ENCODE measurements at regions not wholly inside any gene's neighbourhood (a gene's known extent, or its start where the extent isn't known, plus 50 kb on each side); places are given as distances from the start of the nearest gene placed in this dataset.

DNA sequence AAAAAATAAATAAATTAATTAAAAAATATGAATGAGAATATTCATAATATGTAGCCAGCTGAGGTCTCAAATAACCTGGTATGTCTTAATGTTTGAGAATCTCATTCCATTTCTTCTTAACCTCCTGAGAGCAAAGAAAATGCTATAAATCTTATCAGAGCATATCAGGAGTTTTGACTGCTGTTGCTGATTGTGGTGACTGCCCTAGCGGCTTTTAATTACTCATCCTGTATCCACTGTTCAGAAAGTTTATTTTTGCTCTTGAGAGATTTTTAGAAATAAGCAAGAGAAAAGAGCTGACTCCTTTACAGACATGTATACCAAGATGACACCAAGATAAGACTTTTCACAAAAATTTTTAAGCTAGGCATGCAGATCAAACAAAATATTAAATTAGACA is 454.8 kb upstream of the CBLB start:
- TF ChIP-seq, protein P1, sequence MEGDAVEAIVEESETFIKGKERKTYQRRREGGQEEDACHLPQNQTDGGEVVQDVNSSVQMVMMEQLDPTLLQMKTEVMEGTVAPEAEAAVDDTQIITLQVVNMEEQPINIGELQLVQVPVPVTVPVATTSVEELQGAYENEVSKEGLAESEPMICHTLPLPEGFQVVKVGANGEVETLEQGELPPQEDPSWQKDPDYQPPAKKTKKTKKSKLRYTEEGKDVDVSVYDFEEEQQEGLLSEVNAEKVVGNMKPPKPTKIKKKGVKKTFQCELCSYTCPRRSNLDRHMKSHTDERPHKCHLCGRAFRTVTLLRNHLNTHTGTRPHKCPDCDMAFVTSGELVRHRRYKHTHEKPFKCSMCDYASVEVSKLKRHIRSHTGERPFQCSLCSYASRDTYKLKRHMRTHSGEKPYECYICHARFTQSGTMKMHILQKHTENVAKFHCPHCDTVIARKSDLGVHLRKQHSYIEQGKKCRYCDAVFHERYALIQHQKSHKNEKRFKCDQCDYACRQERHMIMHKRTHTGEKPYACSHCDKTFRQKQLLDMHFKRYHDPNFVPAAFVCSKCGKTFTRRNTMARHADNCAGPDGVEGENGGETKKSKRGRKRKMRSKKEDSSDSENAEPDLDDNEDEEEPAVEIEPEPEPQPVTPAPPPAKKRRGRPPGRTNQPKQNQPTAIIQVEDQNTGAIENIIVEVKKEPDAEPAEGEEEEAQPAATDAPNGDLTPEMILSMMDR (conservative IDR thresholded peaks at IDR 0.05), result no peak
- no peak for TF ChIP-seq ZFX (IDR thresholded peaks at IDR 0.05)
